Activated T-helper 1 cell treated with anti-CD3 and anti-CD28 coated beads, Interleukin-12 subunit alpha, Interleukin-12 subunit beta, Interleukin-2, Interleukin-4 antibody, amounts not matched to agents 30 ng/mL and 10 ng/mL and 1 ng/mL, durations not matched to agents 14 hours and 24 hours and 36 hours (primary cell): ENCODE measurements at regions not wholly inside any gene's neighbourhood (a gene's known extent, or its start where the extent isn't known, plus 50 kb on each side); places are given as distances from the start of the nearest gene placed in this dataset.

Experiments
- DNase-seq: peaks from one replicate; pipeline ENCODE4 v3.0.0; 2021; ENCODE audit warnings: low spot score
- H3K27ac Mint-ChIP-seq: one replicate; pipeline ENCODE4 v1.8.0; 2021; ENCODE audit warnings: mild to moderate bottlenecking, mixed read lengths
- H3K27me3 Mint-ChIP-seq: one replicate; pipeline ENCODE4 v1.8.0; 2022; ENCODE audit warnings: mild to moderate bottlenecking, moderate library complexity, mixed read lengths; ENCODE audit not compliant: insufficient read depth
- H3K36me3 Mint-ChIP-seq: one replicate; pipeline ENCODE4 v1.8.0; 2021; ENCODE audit warnings: low read depth, mixed read lengths
- H3K4me1 Mint-ChIP-seq: one replicate; pipeline ENCODE4 v1.8.0; 2021; ENCODE audit warnings: low read depth, mixed read lengths
- H3K4me3 Mint-ChIP-seq: one replicate; pipeline ENCODE4 v1.8.0; 2021; ENCODE audit warnings: mild to moderate bottlenecking, moderate library complexity, mixed read lengths
- H3K9me3 Mint-ChIP-seq: one replicate; pipeline ENCODE4 v1.8.0; 2021; ENCODE audit warnings: mixed read lengths
- intact Hi-C: fragments of 100-400 bp; cut with micrococcal nuclease; formaldehyde crosslinking; loops from one replicate; pipeline ENCODE4 v1.15.1; 2024

DNA sequence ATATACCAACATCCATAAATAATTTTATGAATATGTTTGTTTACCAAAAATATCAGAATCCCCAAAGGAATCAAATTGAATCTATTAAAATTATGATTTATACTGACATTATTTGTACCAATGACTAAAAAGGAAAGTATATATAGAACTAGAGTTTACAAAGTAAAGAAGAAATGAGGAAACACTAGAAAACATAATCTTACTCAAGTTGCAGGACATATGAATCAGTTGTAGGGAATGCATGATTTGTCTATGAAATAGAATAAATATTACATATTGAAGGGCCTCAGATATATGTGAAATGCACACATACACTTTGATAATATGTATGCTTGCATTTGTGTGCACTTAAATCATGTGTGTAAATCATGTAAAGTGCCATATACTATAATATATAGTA is 1466.4 kb downstream of the EFNB2 start:
- no peak overlapping the region for H3K4me3 Mint-ChIP-seq
- DNase-seq, result no peak
- H3K36me3 Mint-ChIP-seq, result no peaks in the 10 kb centered on the region
- H3K27me3 Mint-ChIP-seq, result no peaks in the 10 kb centered on the region
- no peak overlapping the region for H3K27ac Mint-ChIP-seq
- H3K4me1 Mint-ChIP-seq, result no peaks in the 10 kb centered on the region
- intact Hi-C loops, result no loop called here
- H3K9me3 Mint-ChIP-seq, result no peaks in the 10 kb centered on the region

DNA sequence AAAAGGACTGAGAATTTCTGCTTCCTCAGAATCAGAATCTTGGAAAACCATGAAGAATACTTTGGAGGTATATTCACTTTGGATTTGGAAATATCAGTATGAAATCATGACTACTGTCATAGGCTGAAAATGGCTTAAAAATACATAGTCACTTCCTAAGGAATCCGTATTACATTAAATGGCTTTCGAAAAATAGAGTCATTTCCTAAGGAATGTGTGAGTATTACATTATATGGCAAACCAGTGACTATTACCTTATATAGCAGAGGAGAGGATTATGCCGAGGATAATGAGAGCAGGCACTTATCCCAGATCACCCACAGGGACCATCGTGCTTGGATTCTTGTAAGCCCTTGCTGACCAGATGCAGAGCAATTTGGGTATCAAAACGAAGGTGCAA is 1471.8 kb downstream of the EFNB2 start:
- intact Hi-C loops, result no loop called here
- H3K9me3 Mint-ChIP-seq, result no peaks in the 10 kb centered on the region
- H3K4me1 Mint-ChIP-seq, result no peaks in the 10 kb centered on the region
- H3K36me3 Mint-ChIP-seq, result no peaks in the 10 kb centered on the region
- H3K27me3 Mint-ChIP-seq, result no peaks in the 10 kb centered on the region
- DNase-seq, result no peak
- no peak overlapping the region for H3K27ac Mint-ChIP-seq
- H3K4me3 Mint-ChIP-seq, result no peak overlapping the region

- no peaks in the 10 kb centered on the region for H3K36me3 Mint-ChIP-seq
- H3K4me1 Mint-ChIP-seq, result no peaks in the 10 kb centered on the region
- intact Hi-C loops, result no loop called here
- no peak for DNase-seq
- H3K9me3 Mint-ChIP-seq, result no peaks in the 10 kb centered on the region
- H3K4me3 Mint-ChIP-seq, result no peak overlapping the region
- H3K27ac Mint-ChIP-seq, result no peak overlapping the region
- H3K27me3 Mint-ChIP-seq, result no peaks in the 10 kb centered on the region
These were observed 1475.7 kb downstream of the EFNB2 start for GRCh38 chr13:105059786-105060185.

- Mint-ChIP-seq H3K36me3 (no peaks in the 10 kb centered on the region), H3K4me1 (no peaks in the 10 kb centered on the region), H3K27ac (no peak overlapping the region), H3K4me3 (no peak overlapping the region), H3K9me3 (no peaks in the 10 kb centered on the region), H3K27me3 (no peaks in the 10 kb centered on the region)
- intact Hi-C loops, result no loop called here
- DNase-seq, result no peak
These were observed 1476.9 kb downstream of the EFNB2 start for GRCh38 chr13:105058517-105058916.

DNA sequence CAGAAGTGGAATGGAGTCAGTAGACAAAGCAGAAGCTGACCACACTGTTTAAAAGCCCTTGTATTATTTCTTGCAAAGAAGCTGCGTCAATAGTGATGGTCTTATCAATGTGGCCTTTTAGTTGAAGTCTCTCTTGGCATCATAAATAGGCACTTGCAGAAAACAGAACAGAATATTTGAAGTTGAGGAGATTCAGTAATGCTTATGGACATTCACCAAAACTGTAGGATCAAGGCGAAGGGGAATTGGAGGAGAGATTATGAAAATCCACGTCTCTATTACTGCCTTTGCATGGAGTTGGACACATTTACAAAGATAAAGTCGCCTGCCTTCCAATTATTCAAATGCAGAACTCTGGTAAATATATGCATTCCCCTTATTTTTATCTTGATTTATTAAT is 1482.8 kb downstream of the EFNB2 start:
- H3K27ac Mint-ChIP-seq, result no peak overlapping the region
- intact Hi-C loops, result no loop called here
- no peak overlapping the region for H3K4me3 Mint-ChIP-seq
- no peaks in the 10 kb centered on the region for H3K9me3 Mint-ChIP-seq
- H3K4me1 Mint-ChIP-seq, result no peaks in the 10 kb centered on the region
- no peaks in the 10 kb centered on the region for H3K27me3 Mint-ChIP-seq
- DNase-seq, result no peak
- no peaks in the 10 kb centered on the region for H3K36me3 Mint-ChIP-seq

DNA sequence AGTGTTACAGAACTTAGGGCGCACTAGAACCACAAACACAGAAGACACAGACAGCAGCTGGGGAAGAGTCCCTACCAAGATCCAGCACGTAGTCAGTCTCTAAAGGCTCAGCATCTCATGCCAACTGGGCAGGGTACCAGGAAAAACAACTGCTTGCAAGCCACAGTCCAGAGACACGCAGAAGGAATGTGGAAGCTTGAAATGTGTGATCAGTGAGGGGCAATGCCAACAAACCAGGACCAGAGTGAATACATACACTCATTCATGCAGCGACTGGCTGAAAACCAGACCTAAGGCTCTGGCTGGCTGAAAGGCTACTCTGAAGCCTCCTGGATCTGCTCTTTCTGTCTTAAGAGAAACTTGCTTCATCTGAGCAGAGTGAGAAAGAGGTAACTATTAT is 1484.8 kb downstream of the EFNB2 start:
- no peak for DNase-seq
- no peaks in the 10 kb centered on the region for H3K4me1 Mint-ChIP-seq
- H3K4me3 Mint-ChIP-seq, result no peak overlapping the region
- no peak overlapping the region for H3K27ac Mint-ChIP-seq
- no peaks in the 10 kb centered on the region for H3K9me3 Mint-ChIP-seq
- intact Hi-C loops, result no loop called here
- H3K27me3 Mint-ChIP-seq, result no peaks in the 10 kb centered on the region
- no peaks in the 10 kb centered on the region for H3K36me3 Mint-ChIP-seq

GRCh38 chr13:105048677-105049076 is 1486.8 kb downstream of the EFNB2 start:
- intact Hi-C loops, result no loop called here
- no peak overlapping the region for H3K27ac Mint-ChIP-seq
- DNase-seq, result no peak
- H3K4me3 Mint-ChIP-seq, result no peak overlapping the region
- no peaks in the 10 kb centered on the region for H3K27me3 Mint-ChIP-seq
- no peaks in the 10 kb centered on the region for H3K36me3 Mint-ChIP-seq
- no peaks in the 10 kb centered on the region for H3K4me1 Mint-ChIP-seq
- H3K9me3 Mint-ChIP-seq, result peaks cover 2% of the 10 kb centered on the region

DNA sequence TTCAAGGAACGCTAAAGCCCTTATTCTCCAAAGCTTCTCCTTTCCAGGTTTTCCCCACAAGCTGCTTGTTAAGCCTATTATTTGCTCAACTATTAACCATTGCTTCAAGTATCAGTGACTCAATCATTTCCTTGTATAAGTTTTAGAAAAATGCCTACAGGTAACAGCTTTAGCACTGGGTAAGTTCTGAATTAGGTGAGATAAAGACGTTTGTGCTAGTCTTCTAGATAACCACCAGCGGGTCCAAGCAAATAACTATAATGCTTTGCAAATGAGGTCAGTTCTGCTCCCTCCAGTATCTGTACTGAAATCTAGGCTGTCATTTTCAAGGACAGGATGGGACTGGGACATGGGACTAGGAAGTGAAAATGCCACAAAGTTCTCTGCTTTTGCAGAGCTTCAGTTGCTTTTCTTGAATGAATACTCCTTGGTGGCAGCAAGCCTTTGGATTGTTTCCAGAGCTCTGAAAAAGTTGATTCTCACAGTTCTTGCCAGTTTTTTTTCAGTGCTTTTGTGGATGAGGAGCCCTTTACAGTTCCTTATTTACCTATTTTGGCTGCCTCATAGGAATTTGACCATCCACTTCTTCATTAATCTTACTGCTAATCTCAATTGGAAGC is 1487.7 kb downstream of the EFNB2 start:
- Mint-ChIP-seq H3K27ac (no peak overlapping the region), H3K36me3 (no peaks in the 10 kb centered on the region), H3K9me3 (peaks cover 11% of the 10 kb centered on the region), H3K27me3 (no peaks in the 10 kb centered on the region), H3K4me1 (no peaks in the 10 kb centered on the region), H3K4me3 (no peak overlapping the region)
- intact Hi-C loops, result no loop called here
- no peak for DNase-seq

- intact Hi-C loops, result no loop called here
- DNase-seq, result no peak
- Mint-ChIP-seq H3K4me1 (no peaks in the 10 kb centered on the region), H3K27me3 (no peaks in the 10 kb centered on the region), H3K4me3 (no peak overlapping the region), H3K36me3 (no peaks in the 10 kb centered on the region), H3K9me3 (no peaks in the 10 kb centered on the region), H3K27ac (no peak overlapping the region)
These were observed 1498.4 kb downstream of the EFNB2 start for GRCh38 chr13:105037110-105037509.

DNA sequence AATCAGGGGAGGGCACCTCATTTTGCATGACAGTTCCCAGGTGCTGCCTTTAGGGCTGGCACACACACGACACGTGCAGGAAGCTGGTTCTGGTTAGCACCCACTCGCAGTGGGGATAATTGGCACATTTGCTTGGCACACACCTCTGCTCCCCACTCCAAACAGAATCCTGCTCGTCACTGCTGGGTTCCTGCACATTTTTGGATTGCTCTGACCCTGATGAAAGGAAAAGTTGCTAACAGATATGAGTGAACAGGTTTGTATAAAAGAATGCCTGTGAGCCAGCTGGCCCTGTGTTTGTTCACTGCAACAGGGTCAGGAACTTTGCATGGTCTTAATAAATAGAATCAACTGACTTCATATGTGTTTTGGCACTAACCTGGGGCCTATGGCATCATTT is 1500.4 kb downstream of the EFNB2 start:
- no peaks in the 10 kb centered on the region for H3K4me1 Mint-ChIP-seq
- no peaks in the 10 kb centered on the region for H3K9me3 Mint-ChIP-seq
- no peak overlapping the region for H3K4me3 Mint-ChIP-seq
- intact Hi-C loops, result no loop called here
- no peaks in the 10 kb centered on the region for H3K36me3 Mint-ChIP-seq
- no peaks in the 10 kb centered on the region for H3K27me3 Mint-ChIP-seq
- DNase-seq, result no peak
- no peak overlapping the region for H3K27ac Mint-ChIP-seq

GRCh38 chr13:105033999-105034398 is 1501.5 kb downstream of the EFNB2 start:
- Mint-ChIP-seq H3K36me3 (no peaks in the 10 kb centered on the region), H3K9me3 (no peaks in the 10 kb centered on the region), H3K27me3 (no peaks in the 10 kb centered on the region), H3K4me1 (no peaks in the 10 kb centered on the region), H3K27ac (no peak overlapping the region), H3K4me3 (no peak overlapping the region)
- intact Hi-C loops, result no loop called here
- DNase-seq, result no peak

GRCh38 chr13:105031306-105031705 is 1504.2 kb downstream of the EFNB2 start:
- no peaks in the 10 kb centered on the region for H3K36me3 Mint-ChIP-seq
- no peaks in the 10 kb centered on the region for H3K4me1 Mint-ChIP-seq
- no peak for DNase-seq
- no peak overlapping the region for H3K4me3 Mint-ChIP-seq
- intact Hi-C loops, result no loop called here
- H3K27me3 Mint-ChIP-seq, result no peaks in the 10 kb centered on the region
- no peaks in the 10 kb centered on the region for H3K9me3 Mint-ChIP-seq
- H3K27ac Mint-ChIP-seq, result no peak overlapping the region

- H3K36me3 Mint-ChIP-seq, result no peaks in the 10 kb centered on the region
- no peak for DNase-seq
- no peaks in the 10 kb centered on the region for H3K27me3 Mint-ChIP-seq
- H3K27ac Mint-ChIP-seq, result no peak overlapping the region
- no peaks in the 10 kb centered on the region for H3K4me1 Mint-ChIP-seq
- H3K4me3 Mint-ChIP-seq, result no peak overlapping the region
- intact Hi-C loops, result no loop called here
- no peaks in the 10 kb centered on the region for H3K9me3 Mint-ChIP-seq
These were observed 1504.6 kb downstream of the EFNB2 start for GRCh38 chr13:105030851-105031250.

DNA sequence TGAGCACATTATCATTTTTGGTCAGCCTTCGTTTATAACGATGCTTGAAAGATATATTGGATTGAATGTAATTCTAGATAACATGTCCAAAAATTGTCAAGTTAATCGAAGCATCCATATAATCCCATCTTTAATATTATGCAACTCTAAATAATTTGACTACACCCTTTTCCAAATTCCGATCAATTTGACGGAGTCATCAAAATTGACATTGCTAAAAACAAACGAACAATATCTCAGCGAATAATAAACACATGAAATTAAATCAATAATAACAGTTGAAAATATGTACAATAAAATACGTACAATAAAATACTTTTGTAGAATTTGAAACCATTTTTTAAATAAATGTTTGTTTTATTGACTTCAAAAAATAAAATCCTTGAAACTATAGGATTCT is 1516.4 kb downstream of the EFNB2 start:
- intact Hi-C loops, result no loop called here
- Mint-ChIP-seq H3K36me3 (no peaks in the 10 kb centered on the region), H3K4me1 (no peaks in the 10 kb centered on the region), H3K27ac (no peak overlapping the region), H3K27me3 (no peaks in the 10 kb centered on the region), H3K4me3 (no peak overlapping the region), H3K9me3 (no peaks in the 10 kb centered on the region)
- DNase-seq, result no peak
